Erythroblast (primary cell): ENCODE measurements at regions not wholly inside any gene's neighbourhood (a gene's known extent, or its start where the extent isn't known, plus 50 kb on each side); places are given as distances from the start of the nearest gene placed in this dataset.

Experiments
- GATA1 ChIP-seq: IDR thresholded peaks from 2 replicates; pipeline ENCODE4 v1.6.1; 2011; ENCODE audit warnings: low read depth, mild to moderate bottlenecking, control low read depth, low read length, moderate library complexity
- POLR2A ChIP-seq: IDR thresholded peaks from 2 replicates; pipeline ENCODE4 v1.6.1; 2011; ENCODE audit warnings: mild to moderate bottlenecking, low read length

DNA sequence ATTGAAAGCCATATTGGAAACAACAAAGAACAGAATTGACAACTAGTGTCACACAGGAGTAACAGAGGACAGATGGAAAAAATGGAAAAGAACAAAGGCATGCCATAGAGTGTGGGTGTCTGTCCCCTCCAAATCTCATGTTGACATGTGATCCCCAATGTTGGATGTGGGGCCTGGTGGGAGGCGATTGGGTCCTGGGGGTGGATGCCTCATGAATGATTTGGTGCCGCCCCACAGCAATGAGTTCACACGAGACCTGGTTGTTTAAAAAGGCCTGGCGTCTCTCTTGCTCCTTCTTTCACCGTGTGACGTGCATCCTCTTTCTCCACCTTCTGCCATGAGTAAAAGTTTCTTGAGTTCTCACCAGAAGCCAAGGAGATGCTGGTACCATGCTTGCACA, 87.4 kb upstream of the GPR26 start:
- TF ChIP-seq POLR2A, result no peak
- TF ChIP-seq GATA1, result no peak
